GM12892 (cell line): ENCODE measurements at regions not wholly inside any gene's neighbourhood (a gene's known extent, or its start where the extent isn't known, plus 50 kb on each side); places are given as distances from the start of the nearest gene placed in this dataset.

Source experiments
- POLR2A ChIP-seq: IDR thresholded peaks from 2 replicates; pipeline ENCODE4 v1.6.1; 2011; ENCODE audit warnings: low read depth, low read length, control low read depth
- POLR2AphosphoS5 ChIP-seq: IDR thresholded peaks from 2 replicates; pipeline ENCODE4 v1.6.1; 2011; ENCODE audit warnings: low read depth, low read length, control low read depth
- TAF1 ChIP-seq: IDR thresholded peaks from 2 replicates; pipeline ENCODE4 v1.6.1; 2011; ENCODE audit warnings: low read depth, mild to moderate bottlenecking, control low read depth, low read length, borderline replicate concordance

GRCh38 chr21:26652854-26653253 lies 79.8 kb upstream of the CYYR1 start:
- TF ChIP-seq POLR2A (no peak), POLR2AphosphoS5 (no peak), TAF1 (no peak)
